HG03354 (cell line): ENCODE measurements at regions not wholly inside any gene's neighbourhood (a gene's known extent, or its start where the extent isn't known, plus 50 kb on each side); places are given as distances from the start of the nearest gene placed in this dataset.

Experiments
- ATAC-seq: cut with Tn5 transposase; IDR thresholded peaks from one replicate; pipeline ENCODE4 v1.9.1; 2021; ENCODE audit warnings: mild to moderate bottlenecking; ENCODE audit not compliant: unreplicated experiment, poor library complexity, severe bottlenecking

- ATAC-seq, result no peak
Observed at GRCh38 chr5:2417301-2417700, 334.2 kb downstream of the IRX2 start.

GRCh38 chr5:2415678-2416077 lies 335.8 kb downstream of the IRX2 start:
- no peak for ATAC-seq

GRCh38 chr5:2410451-2410850 lies 341.0 kb downstream of the IRX2 start:
- ATAC-seq, result no peak

GRCh38 chr5:2403296-2403695 lies 348.2 kb downstream of the IRX2 start:
- no peak for ATAC-seq

GRCh38 chr5:2399804-2400203 lies 351.7 kb downstream of the IRX2 start:
- no peak for ATAC-seq

- no peak for ATAC-seq
Observed at GRCh38 chr5:2399096-2399495, 352.4 kb downstream of the IRX2 start.

- no peak for ATAC-seq
Observed at GRCh38 chr5:2393556-2393955, 357.9 kb downstream of the IRX2 start.

- ATAC-seq, result no peak
Observed at GRCh38 chr5:2391566-2391965, 359.9 kb downstream of the IRX2 start.

GRCh38 chr5:2391021-2391420 lies 360.5 kb downstream of the IRX2 start:
- no peak for ATAC-seq

- no peak for ATAC-seq
Observed at GRCh38 chr5:2388571-2388970, 362.9 kb downstream of the IRX2 start.

GRCh38 chr5:2387634-2388325 lies 363.7 kb downstream of the IRX2 start:
- no peak for ATAC-seq

GRCh38 chr5:2387250-2387633 lies 364.2 kb downstream of the IRX2 start:
- no peak for ATAC-seq

- no peak for ATAC-seq
Observed at GRCh38 chr5:2385818-2386217, 365.7 kb downstream of the IRX2 start.

- no peak for ATAC-seq
Observed at GRCh38 chr5:2383698-2384065, 367.8 kb downstream of the IRX2 start.

- no peak for ATAC-seq
Observed at GRCh38 chr5:2382776-2383697, 368.4 kb downstream of the IRX2 start.

- no peak for ATAC-seq
Observed at GRCh38 chr5:2381861-2382260, 369.6 kb downstream of the IRX2 start.

- no peak for ATAC-seq
Observed at GRCh38 chr5:2381070-2381469, 370.4 kb downstream of the IRX2 start.

- no peak for ATAC-seq
Observed at GRCh38 chr5:2378976-2379375, 372.5 kb downstream of the IRX2 start.

- no peak for ATAC-seq
Observed at GRCh38 chr5:2378108-2378507, 373.4 kb downstream of the IRX2 start.

GRCh38 chr5:2376486-2376885 lies 375.0 kb downstream of the IRX2 start:
- ATAC-seq, result no peak

- no peak for ATAC-seq
Observed at GRCh38 chr5:2375757-2376250, 375.7 kb downstream of the IRX2 start.
